ENCODE measurements at regions not wholly inside any gene's neighbourhood (a gene's known extent, or its start where the extent isn't known, plus 50 kb on each side); places are given as distances from the start of the nearest gene placed in this dataset.

- no peak for ATAC-seq
- TF ChIP-seq PATZ1 (CRISPR knock-in tag; IDR thresholded peaks at IDR 0.05; ENCODE audit: borderline replicate concordance): no peak
Measured at GRCh38 chr18:2191180-2191790, 380.0 kb downstream of the METTL4 start.

GRCh38 chr18:2192562-2192961 is 378.7 kb downstream of the METTL4 start:
- no peak for ATAC-seq

GRCh38 chr18:2197946-2198345 is 373.4 kb downstream of the METTL4 start:
- ATAC-seq: no peak

More at GRCh38 chr18:2192562-2192961, 378.7 kb downstream of the METTL4 start:
- TF ChIP-seq ZNF8 (CRISPR knock-in tag; IDR thresholded peaks at IDR 0.05) (no peak), SNAI2 (CRISPR knock-in tag; IDR thresholded peaks at IDR 0.05) (no peak), RARB (CRISPR knock-in tag; IDR thresholded peaks at IDR 0.05) (no peak), CSRNP3 (CRISPR knock-in tag; IDR thresholded peaks at IDR 0.05) (no peak), GLIS3 (CRISPR knock-in tag; IDR thresholded peaks at IDR 0.05) (no peak), ZFP30 (CRISPR knock-in tag; IDR thresholded peaks at IDR 0.05) (no peak), CSDC2 (CRISPR knock-in tag; IDR thresholded peaks at IDR 0.05) (no peak), ZC3H10 (CRISPR knock-in tag; IDR thresholded peaks at IDR 0.05) (no peak), OSR1 (CRISPR knock-in tag; IDR thresholded peaks at IDR 0.05) (no peak), TSHZ2 (CRISPR knock-in tag; IDR thresholded peaks at IDR 0.05) (no peak), ZNF70 (CRISPR knock-in tag; IDR thresholded peaks at IDR 0.05) (no peak), TOX (CRISPR knock-in tag; IDR thresholded peaks at IDR 0.05; ENCODE audit: borderline replicate concordance) (no peak), ZNF565 (CRISPR knock-in tag; conservative IDR thresholded peaks at IDR 0.05; ENCODE audit: low read depth) (no peak)

More at GRCh38 chr18:2197946-2198345, 373.4 kb downstream of the METTL4 start:
- TF ChIP-seq ZNF565 (CRISPR knock-in tag; conservative IDR thresholded peaks at IDR 0.05; ENCODE audit: low read depth): no peak
- no peak for TF ChIP-seq POU6F1 (CRISPR knock-in tag; IDR thresholded peaks at IDR 0.05; ENCODE audit: borderline replicate concordance, low read depth)
- no peak for TF ChIP-seq ARNTL (CRISPR knock-in tag; IDR thresholded peaks at IDR 0.05; ENCODE audit: borderline replicate concordance, low read depth)
- no peak for TF ChIP-seq ZNF70 (CRISPR knock-in tag; IDR thresholded peaks at IDR 0.05)
- no peak for TF ChIP-seq TOX (CRISPR knock-in tag; IDR thresholded peaks at IDR 0.05; ENCODE audit: borderline replicate concordance)
- no peak for TF ChIP-seq PATZ1 (CRISPR knock-in tag; IDR thresholded peaks at IDR 0.05; ENCODE audit: borderline replicate concordance)
- TF ChIP-seq SNAI2 (CRISPR knock-in tag; IDR thresholded peaks at IDR 0.05): no peak
- TF ChIP-seq ESRRG (CRISPR knock-in tag; IDR thresholded peaks at IDR 0.05): no peak
- no peak for TF ChIP-seq PPARA (CRISPR knock-in tag; IDR thresholded peaks at IDR 0.05; ENCODE audit: borderline replicate concordance)
- no peak for TF ChIP-seq GLIS3 (CRISPR knock-in tag; IDR thresholded peaks at IDR 0.05)
- TF ChIP-seq OSR1 (CRISPR knock-in tag; IDR thresholded peaks at IDR 0.05): no peak
- no peak for TF ChIP-seq TCF4 (CRISPR knock-in tag; IDR thresholded peaks at IDR 0.05; ENCODE audit: borderline replicate concordance)
- TF ChIP-seq ZFP30 (CRISPR knock-in tag; IDR thresholded peaks at IDR 0.05): no peak
- no peak for TF ChIP-seq BACH2 (CRISPR knock-in tag; IDR thresholded peaks at IDR 0.05; ENCODE audit: borderline replicate concordance)
- no peak for TF ChIP-seq CSDC2 (CRISPR knock-in tag; IDR thresholded peaks at IDR 0.05)

Data from SK-N-SH treated with all-trans-retinoic acid at 6 μM for 48 hours (cell line).